NCI-H2227 (cell line): ENCODE measurements at regions not wholly inside any gene's neighbourhood (a gene's known extent, or its start where the extent isn't known, plus 50 kb on each side); places are given as distances from the start of the nearest gene placed in this dataset.
"Not testable (repeated sequence)": the region's sequence is repeated elsewhere in the genome, so short reads cannot be mapped to it uniquely, and the experiment has no call there.

ENCODE experiments used
- DNase-seq: peaks from one replicate; lab custom pipeline; 2025; ENCODE audit not compliant: unreplicated experiment; lab: John Stamatoyannopoulos, UW

GRCh38 chr6:115814907-115815306, 245.8 kb downstream of the FRK start:
- no peak for DNase-seq

DNA sequence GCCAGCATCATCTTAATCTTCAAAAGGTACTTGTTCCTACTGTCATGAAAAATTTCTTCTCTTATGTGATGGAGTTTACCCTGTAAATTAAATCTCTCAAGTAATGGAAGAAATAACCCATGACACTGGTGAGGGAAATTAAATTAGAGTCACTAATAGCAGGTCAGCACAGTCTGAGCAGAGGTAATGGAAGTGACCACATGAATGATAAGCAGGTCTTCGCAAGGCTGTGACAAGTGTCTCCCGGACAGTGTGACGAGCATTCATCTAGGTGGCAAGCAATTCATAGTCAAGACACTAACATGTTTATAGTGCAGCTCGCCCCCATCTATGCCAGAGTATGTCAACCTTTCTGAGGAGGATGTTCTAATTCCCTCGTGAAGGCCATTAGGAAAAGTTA, 249.2 kb downstream of the FRK start:
- no peak for DNase-seq

DNA sequence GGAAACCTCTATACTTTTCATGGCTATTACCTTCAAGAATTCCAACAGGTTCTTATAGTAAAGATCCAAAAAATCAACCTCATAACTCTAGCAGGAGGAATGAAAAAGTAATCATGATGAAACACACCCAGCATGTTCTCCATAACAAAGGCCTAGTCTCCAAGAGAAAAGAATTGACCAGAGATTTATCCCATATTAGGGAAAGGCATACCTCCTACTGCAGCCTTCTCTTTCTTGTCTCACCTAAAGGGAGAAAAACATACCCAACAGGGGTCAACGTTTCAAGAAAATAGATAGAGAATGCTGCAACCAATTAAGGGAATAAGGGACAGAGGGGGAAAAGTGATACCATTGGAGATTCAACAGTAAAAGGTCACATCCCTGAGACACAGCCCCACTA, 262.5 kb downstream of the FRK start:
- DNase-seq = no peak

DNA sequence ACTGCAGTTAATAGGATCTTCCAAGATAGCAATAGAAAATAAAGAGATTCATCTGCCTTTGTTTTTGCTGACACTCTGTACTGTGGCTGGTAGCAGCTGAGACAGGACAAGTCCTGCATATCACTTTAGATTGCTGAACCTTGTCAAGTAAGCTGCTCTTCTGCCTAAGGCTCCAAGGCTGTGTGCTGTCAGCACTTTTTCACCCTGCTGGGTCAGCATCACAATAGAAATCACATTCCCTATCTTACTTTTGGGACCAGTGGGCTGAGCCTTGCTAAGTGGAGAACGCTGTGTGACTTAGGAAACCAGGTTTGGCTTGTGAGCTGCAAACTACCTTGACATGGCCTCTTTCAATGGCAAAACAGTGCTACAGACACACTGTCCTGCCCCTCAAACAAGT, 263.9 kb downstream of the FRK start:
- no peak for DNase-seq

DNA sequence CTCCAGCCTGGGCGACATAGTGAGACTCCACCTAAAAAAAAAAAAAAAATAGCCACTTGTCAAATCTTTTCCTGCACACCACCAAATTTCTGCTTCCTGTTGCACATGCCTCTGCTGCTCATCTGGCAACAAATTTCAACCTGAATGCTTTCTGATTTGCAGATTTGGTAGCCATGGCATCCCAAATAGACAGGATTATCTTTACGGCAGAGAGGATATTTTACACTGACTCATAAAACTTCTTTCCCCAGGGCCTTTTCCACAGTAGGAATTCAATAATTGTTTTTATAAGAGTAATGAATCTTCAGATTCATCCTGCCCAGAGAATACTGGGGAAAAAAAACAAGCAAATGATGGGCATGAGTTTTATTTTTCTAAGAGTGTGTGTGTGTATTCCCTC, 264.6 kb downstream of the FRK start:
- no peak for DNase-seq

- no peak for DNase-seq
Observed at GRCh38 chr6:115783402-115784061, 277.2 kb downstream of the FRK start.

GRCh38 chr6:115782612-115783011, 278.1 kb downstream of the FRK start:
- no peak for DNase-seq

DNA sequence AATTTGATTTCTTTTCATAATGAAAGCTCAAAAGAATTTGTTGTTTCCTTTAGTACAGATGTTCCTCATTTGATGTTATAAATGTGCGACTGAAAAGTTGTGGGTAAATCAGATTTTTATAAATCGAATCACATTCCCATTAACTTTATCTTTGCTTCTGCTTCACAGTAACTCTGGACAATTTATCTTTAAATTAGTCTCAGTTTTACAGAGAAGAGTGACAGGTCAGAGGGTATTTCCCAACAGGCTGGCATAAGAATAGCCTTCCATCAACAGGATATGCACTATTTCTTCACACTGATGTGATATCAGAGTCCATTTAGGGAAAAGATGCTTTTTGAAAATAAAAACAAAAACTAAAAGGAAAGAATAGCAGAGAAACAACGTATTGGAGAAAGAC, 286.9 kb downstream of the FRK start:
- no peak for DNase-seq

- no peak for DNase-seq
Observed at GRCh38 chr6:115770851-115771250, 289.8 kb downstream of the FRK start.

GRCh38 chr6:115768500-115768899, 292.2 kb downstream of the FRK start:
- no peak for DNase-seq

GRCh38 chr6:115767931-115768330, 292.8 kb downstream of the FRK start:
- DNase-seq = no peak

GRCh38 chr6:115766745-115767462, 293.8 kb downstream of the FRK start:
- no peak for DNase-seq

- no peak for DNase-seq
Observed at GRCh38 chr6:115765966-115766365, 294.7 kb downstream of the FRK start.

- DNase-seq = no peak
Observed at GRCh38 chr6:115759051-115759450, 301.6 kb downstream of the FRK start.

DNA sequence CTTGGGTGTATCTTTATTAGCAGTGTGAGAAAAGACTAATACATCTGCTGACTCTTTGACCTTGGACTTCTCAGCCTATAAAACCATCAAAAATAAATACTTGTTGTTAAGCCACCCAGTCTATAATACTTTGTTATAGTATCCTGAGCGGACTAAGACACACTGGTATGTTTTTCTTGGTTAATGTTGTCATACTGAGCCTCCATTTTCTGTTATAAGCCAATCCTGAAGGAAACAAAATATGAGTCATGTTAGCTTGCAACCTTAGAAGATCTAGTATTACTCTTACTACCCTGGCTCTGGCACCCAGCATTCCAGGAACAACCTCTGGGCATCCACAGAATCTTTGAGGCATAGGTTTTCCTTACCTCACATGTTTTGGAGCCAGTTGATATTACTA, 307.2 kb downstream of the FRK start:
- DNase-seq = no peak

DNA sequence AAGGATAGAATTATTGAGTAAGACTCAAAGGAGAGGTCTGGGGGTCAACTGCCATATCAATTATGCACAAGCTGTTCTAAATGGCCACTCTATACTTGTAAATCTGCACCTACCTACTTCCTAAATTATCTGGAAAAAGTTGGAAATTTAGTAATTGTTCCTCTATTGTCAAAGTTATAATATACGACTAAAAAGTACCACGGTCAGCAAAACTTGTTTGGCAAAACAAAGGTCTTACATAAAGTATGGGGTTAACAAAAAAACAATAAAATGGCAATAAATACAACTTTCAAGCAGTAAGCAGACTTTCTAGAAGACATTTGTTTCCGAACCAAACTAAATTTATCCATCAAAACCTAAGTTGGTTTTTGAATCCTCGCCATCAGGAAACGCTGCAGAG, 309.7 kb downstream of the FRK start:
- DNase-seq = no peak

DNA sequence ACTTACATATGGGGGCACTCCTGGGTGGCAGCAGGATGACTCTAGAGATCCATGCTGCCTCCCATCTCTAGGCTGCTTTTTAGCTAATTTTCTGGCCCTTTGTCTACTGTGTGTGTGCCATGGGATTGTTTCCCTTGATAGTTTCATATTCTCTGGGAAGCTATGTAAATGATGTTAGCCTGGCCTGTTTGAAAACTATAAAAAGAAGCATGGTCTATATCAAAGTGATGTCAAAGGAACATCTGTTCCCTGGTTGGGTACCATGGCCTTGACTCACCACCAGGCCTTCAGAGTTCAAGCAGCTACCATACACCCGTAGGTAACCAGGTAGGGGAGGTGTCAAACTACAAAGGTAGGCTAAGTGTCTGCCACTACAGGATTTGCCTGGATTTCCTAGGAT, 310.4 kb downstream of the FRK start:
- no peak for DNase-seq

GRCh38 chr6:115747719-115748118, 313.0 kb downstream of the FRK start:
- no peak for DNase-seq

- not testable (repeated sequence) for DNase-seq
Observed at GRCh38 chr6:115746583-115746982, 314.1 kb downstream of the FRK start.

DNA sequence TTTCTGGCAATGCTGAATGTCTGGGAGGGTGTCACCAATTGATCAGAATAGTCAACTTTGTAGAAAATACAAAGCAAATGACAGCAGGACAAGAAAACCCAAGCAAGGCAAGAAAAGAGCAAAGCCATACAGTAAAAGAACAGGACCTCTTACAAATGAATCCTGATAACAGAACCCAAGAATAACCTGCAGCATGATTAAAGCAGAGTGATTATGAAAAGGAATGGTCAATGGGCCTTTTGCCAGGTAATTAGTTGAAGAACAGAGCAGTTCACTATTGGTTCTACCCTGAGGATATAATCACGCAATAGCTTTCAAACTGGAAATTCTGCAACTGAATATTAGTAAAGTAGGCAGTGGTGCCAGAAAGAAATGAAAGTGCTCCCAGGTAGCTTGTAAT, 319.8 kb downstream of the FRK start:
- no peak for DNase-seq

DNA sequence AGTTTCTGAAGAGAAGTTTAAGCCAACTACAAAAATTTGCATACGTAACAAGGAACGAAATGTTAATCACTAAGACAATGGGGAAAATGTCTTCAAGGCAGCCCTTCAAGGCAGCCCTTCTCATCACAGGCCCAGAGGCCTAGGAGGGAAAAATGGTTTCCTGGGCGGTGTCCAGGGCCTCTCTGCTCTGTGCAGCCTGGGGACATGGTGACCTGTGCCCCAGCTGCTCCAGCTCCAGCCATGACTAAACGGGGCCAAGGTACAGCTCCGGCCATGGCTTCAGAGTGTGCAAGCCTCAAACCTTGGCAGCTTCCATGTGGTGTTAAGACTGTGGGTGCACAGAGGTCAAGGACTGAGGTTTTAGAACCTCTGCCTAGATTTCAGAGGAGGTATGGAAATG, 325.1 kb downstream of the FRK start:
- DNase-seq = no peak

- no peak for DNase-seq
Observed at GRCh38 chr6:115733426-115733825, 327.3 kb downstream of the FRK start.

DNA sequence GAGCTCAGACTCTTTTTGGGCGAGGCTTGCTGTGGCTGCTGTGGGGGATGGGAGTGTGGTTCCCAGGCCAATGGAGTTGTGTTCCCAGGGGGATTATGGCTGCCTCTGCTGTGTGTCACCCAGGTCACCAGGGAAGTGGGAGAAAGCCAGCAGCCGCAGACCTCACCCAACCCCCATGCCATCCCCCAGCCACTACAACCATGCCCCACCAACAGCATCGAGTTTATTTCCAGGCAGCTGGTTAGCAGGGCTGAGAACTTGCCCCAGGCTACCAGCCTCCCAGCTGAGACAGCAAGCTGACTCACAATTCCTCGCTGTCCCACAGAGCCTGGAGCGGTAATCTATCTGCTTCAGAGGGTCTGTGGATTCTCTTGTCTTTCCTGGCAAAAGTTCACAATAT, 331.7 kb downstream of the FRK start:
- no peak for DNase-seq
